Peyer's patch (tissue), 4 donors: ENCODE measurements at regions not wholly inside any gene's neighbourhood (a gene's known extent, or its start where the extent isn't known, plus 50 kb on each side); places are given as distances from the start of the nearest gene placed in this dataset.

Experiments
- CTCF ChIP-seq, 6 experiments: fragments of 450-650 bp in 4 of 6; fragments of 200-600 bp in 2 of 6; sonication (generic) in 1 of 6; IDR thresholded peaks; one replicate each; pipeline ENCODE4 v1.5.1; 2017 to 2019; ENCODE audit warnings: antibody characterized with exemption in 6 of 6, mild to moderate bottlenecking in 3 of 6, moderate library complexity in 1 of 6
- POLR2A ChIP-seq, 2 donors: fragments of 450-650 bp; IDR thresholded peaks; one replicate each; pipeline ENCODE4 v1.5.1; 2017; ENCODE audit warnings: antibody characterized with exemption in 2 of 2, mild to moderate bottlenecking in 2 of 2, moderate library complexity in 2 of 2

- no peak for TF ChIP-seq POLR2A (IDR thresholded peaks at IDR 0.05)
- no peak for TF ChIP-seq CTCF (IDR thresholded peaks at IDR 0.05)
Observed at GRCh38 chr6:33892581-33893346, 89.0 kb upstream of the MLN start.
